Stimulated activated CD4-positive, alpha-beta T cell treated with anti-CD3 and anti-CD28 coated beads, TNF-alpha, amount 100 ng/mL, for 48 hours (primary cell): ENCODE measurements at regions not wholly inside any gene's neighbourhood (a gene's known extent, or its start where the extent isn't known, plus 50 kb on each side); places are given as distances from the start of the nearest gene placed in this dataset.

Experiments
- DNase-seq, 3 donors: peaks; one replicate each; pipeline ENCODE4 v3.0.0-alpha.2; 2020; ENCODE audit warnings: low read depth in 3 of 3

GRCh38 chr1:48055876-48056764, 58.9 kb upstream of the TRABD2B start:
- no peak for DNase-seq

GRCh38 chr1:48054232-48054631, 57.0 kb upstream of the TRABD2B start:
- DNase-seq: no peak

- no peak for DNase-seq
Observed at GRCh38 chr1:48052923-48053291, 55.7 kb upstream of the TRABD2B start.

- no peak for DNase-seq
Observed at GRCh38 chr1:48051466-48052126, 54.4 kb upstream of the TRABD2B start.

GRCh38 chr1:48049823-48050535, 52.8 kb upstream of the TRABD2B start:
- no peak for DNase-seq

- DNase-seq: no peak
Observed at GRCh38 chr1:48048980-48049379, 51.8 kb upstream of the TRABD2B start.

- no peak for DNase-seq
Observed at GRCh38 chr1:48048064-48048463, 50.9 kb upstream of the TRABD2B start.

- DNase-seq: no peak
Observed at GRCh38 chr1:48047116-48047515, 49.9 kb upstream of the TRABD2B start.
